Spleen (tissue), 7 donors: ENCODE measurements at regions not wholly inside any gene's neighbourhood (a gene's known extent, or its start where the extent isn't known, plus 50 kb on each side); places are given as distances from the start of the nearest gene placed in this dataset.

ENCODE experiments used
- POLR2A ChIP-seq, 3 donors: fragments of 450-650 bp; IDR thresholded peaks; one replicate each; pipeline ENCODE4 v1.5.1; 2017; ENCODE audit warnings: antibody characterized with exemption in 3 of 3, mild to moderate bottlenecking in 1 of 3
- TF ChIP-seq, protein P1 (sequence below), 11 experiments: fragments of 200-600 bp in 7 of 11; fragments of 450-650 bp in 4 of 11; sonication (generic) in 4 of 11; IDR thresholded peaks in 8 of 11; conservative IDR thresholded peaks in 3 of 11; 1 replicate in 7 of 11; 2 replicates in 4 of 11; pipeline versions ENCODE4 v1.4.0 to v1.8.0; 2016 to 2021; ENCODE audit warnings: antibody characterized with exemption in 11 of 11, inconsistent platforms in 4 of 11, mild to moderate bottlenecking in 1 of 11
- donor health status: DM: no; HTN: no; CAD: no; lungs with moderate emphysema.
- donor health status: DM: no; HTN: no; CAD: no.
- donor health status: DM: no; HTN: no; CAD: no.

DNA sequence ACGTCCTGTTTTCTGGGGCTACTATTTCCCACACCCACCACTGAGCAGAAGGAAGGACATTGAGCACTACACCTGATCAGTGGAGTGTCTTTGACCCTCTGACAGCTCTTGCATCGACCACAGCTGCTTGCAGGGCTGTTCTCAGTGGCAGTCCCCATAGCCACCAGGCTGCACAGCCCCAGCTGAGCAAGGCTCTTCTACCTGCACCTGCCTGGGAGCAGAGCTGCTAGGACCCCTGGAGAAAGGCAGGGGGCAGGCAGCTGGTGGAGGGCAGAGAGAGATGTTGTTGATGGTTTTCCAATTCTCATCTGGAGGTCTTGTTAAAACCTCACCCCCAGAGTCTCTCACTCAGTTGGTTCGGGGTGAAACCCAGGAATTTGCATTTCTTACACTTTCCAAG, 361.8 kb upstream of the ZNF507 start:
- TF ChIP-seq, protein P1, sequence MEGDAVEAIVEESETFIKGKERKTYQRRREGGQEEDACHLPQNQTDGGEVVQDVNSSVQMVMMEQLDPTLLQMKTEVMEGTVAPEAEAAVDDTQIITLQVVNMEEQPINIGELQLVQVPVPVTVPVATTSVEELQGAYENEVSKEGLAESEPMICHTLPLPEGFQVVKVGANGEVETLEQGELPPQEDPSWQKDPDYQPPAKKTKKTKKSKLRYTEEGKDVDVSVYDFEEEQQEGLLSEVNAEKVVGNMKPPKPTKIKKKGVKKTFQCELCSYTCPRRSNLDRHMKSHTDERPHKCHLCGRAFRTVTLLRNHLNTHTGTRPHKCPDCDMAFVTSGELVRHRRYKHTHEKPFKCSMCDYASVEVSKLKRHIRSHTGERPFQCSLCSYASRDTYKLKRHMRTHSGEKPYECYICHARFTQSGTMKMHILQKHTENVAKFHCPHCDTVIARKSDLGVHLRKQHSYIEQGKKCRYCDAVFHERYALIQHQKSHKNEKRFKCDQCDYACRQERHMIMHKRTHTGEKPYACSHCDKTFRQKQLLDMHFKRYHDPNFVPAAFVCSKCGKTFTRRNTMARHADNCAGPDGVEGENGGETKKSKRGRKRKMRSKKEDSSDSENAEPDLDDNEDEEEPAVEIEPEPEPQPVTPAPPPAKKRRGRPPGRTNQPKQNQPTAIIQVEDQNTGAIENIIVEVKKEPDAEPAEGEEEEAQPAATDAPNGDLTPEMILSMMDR (IDR thresholded peaks at IDR 0.05 in 8 of 11, conservative IDR thresholded peaks at IDR 0.05 in 3 of 11) = no peak
- no peak for TF ChIP-seq POLR2A (IDR thresholded peaks at IDR 0.05)
